Right forelimb (tissue), 1 donor: ENCODE measurements at regions not wholly inside any gene's neighbourhood (a gene's known extent, or its start where the extent isn't known, plus 50 kb on each side); places are given as distances from the start of the nearest gene placed in this dataset.

Experiments used
- DNase-seq: peaks from one replicate; pipeline ENCODE4 v3.0.0-alpha.2; 2018

DNA sequence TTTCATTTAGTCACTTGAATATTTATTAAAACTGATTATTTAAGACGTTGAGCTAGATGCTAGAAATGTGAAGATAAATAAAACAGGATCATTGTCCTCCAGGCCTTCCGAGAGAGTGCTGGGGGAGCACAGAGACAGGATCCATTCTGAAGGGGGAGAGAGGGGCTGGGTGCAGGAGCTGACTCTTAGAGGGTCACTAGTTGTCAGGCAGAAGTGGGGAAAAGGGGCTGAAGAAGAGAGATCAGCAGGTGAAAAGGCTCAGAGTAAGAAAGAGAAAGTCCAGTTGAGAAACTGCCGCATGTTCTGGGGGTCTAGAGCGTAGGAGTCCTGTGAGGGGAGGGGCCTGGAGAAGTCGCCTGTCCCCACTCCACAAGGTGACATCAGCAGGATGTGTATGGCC lies 206.2 kb upstream of the SNX19 start:
- DNase-seq = no peak

DNA sequence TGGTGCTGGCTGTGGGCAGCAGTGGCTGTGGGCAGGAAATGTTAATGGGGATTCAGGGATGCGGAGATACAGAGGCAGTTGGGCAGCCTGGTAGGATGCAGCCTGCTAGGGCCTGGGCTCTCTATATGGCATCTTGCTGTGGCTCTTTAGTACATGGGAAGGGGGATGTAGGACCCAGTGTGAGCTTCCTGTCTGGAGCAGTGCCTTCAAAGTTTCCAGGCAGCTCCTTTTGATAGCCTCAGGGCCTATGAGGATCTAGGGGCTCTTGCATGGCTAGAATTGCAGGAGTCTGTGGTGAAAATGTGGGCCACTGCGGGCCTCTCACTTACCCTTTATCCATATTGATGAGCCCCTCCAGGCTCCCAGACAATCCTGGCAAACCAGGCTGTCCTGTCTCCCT lies 213.2 kb upstream of the SNX19 start:
- DNase-seq = no peak

DNA sequence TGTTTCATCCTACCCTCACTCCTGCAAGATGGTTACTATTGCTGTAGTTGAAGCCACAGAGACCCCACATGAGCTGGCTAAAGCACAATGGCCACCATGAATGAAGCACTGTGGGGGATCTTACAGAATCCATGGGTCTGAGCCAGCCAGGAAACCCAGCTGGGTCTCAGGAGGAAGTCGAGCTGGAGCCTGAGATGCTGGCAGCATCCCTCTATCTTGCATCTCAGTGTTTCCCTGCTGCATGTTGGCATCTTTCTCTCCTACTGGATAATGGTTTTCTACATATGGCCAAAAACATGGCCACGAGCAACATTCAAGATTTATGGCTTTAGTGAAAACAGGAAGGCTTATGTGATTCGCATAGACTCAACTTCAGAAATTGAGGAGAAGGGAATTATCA lies 219.3 kb upstream of the SNX19 start:
- DNase-seq = no peak

DNA sequence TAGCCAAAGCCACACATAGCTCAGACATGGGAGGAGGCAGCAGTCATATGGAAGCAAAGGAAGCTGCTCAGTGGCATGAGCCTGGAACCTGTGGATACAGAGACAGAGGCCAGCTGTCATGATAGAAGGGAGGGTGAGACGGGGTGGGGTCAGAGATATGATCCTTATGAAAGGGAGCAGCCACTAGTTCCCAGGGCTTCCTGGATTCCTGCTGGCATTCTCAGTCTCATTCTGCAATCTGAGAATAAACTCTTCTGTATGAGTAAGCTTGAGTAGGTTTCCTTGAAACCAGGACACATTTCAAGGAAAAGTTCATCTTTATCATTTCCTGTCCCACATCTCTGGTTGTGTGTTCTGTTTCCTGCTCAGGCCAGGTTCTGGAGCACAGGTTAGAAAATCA lies 220.2 kb upstream of the SNX19 start:
- no peak for DNase-seq

DNA sequence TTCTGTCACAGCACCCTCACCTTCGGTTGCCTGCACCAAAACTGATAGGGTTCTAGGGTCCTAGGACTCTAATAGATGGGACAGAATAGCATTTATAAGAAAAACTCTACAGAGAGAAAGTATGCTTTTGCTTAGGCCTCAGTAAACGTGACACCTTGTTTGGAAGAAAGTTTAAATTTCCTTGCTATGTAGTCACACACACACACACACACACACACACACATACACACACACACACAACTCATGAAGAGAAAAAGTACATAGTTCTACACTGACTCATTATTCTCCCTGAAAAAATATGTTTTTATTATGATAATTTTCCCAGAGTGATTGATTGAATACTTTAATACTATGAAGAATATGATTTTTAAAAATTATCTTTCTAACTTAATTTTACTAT lies 220.8 kb upstream of the SNX19 start:
- no peak for DNase-seq

DNA sequence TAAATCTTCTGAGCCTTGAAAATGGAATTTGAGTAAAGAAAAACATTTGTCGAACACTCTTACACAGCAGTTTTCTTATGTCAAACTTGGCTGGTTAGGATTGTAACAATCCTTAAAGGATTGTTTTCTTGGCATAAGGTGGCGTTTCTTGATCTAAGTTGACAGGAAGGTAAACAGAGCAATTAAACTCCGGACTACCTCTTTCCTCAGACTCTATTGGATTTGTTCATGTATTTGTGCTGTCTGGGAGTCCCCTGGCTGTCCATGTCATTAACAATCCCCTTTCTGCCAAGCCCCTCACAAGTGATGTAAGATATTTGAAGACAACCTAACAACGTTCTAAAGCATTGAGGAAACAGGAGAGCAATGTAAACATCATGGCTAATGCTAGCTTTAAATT lies 222.5 kb upstream of the SNX19 start:
- no peak for DNase-seq

DNA sequence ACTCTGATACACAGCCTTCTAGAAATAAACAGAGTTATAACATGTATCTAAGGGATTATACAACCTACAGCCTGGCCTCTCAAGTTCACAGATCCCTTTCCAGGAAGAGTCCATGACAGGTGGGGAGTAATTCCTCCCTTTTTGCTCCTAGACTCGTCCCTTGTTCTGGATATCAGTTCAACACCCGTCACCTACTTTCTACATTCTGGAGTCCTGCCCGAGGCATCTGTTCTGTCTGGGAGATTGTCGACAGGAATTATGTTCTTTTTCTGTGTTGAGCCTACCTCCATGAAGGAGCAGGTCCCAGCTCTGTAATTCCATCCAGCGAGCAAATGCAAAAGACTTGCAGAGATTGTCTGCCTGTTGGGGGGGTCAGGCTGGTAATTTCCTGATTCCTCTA lies 224.6 kb upstream of the NTM start:
- DNase-seq = no peak

DNA sequence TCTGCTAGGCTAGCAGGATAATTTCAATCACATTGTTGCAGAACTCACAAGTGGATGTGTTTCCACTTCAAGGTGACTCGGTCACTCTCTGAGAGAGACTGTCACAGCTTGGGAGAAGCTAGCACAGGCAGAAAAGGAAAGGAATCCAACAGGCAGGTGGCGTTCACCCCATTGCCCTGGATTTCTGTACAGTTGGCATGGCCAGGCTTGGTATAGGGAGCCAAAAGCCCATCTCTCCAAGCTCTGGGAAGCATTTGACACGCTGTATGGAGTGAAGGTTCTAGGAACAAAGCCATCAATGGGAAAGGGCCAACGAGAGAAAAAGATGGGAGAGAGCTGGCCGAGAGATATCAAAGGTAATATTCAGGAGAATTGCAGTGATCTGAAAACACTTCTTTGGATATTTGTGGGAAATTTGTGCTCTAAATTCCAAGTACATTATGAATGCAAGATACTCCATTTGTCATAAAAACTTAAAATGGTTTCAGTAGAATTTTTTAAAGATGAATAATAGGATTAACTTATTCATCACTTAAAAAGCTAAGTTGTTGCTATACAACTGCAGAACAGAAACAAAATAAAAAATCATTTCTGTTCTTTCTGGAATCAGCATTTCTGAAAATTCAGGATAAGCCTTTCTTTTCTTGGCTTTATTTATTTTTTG lies 223.5 kb upstream of the NTM start:
- DNase-seq = no peak

DNA sequence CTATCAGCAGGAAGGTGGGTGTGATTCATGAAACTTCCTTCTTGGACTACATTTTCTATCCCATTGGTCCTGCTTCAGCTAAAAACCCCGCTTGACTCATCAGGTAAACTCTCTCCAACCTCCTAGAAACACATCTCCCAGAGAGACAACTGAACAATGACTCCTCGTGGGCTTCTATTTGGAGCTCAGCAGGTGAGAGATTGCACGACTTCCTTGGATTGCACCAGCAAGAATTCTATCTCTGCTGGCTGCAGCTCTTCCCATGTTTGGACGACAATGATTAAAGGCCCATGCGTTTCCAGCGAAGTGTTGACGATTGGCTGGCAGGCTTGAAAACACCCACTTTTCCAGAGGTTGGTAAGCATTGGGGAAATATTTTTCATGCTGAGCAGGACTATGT lies 216.1 kb upstream of the NTM start:
- no peak for DNase-seq

DNA sequence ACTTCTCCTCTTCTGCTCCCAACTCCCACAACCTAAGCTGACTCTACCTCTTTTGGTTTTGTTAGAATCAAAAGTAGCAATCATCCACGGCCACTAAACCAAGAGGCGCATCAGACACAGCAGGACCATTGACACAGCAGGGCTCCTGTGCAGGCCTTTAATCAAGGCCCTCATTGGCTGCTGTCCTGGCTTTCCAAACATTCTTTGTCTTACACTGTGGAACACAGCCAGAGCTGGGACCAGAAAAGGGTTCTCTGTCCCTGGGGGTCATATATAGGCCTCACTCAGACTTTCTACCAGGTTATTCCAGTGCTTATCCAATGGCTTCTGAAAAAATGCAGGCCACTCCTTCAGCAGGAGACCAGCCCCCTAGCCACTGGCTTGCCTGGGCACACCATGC lies 212.7 kb upstream of the NTM start:
- DNase-seq = no peak

DNA sequence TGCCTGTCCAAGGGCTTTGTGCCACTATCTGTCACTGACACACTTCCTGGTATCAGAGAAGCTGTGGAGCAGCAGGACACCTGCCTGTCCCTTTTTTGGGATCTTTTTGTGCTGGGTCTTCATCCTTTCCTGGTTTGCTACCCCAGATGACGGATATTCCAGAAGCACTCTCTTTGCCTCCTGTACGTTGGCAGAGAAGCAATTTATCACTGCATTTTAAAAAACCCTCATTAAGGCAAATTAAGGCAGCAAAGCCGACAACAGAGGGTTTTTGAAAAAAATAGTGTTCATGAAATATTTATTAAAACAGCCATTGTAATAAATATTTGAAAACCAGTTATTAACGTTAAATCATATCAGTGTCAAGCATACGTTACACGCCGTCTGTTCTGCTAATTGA lies 209.6 kb upstream of the NTM start:
- DNase-seq = no peak

DNA sequence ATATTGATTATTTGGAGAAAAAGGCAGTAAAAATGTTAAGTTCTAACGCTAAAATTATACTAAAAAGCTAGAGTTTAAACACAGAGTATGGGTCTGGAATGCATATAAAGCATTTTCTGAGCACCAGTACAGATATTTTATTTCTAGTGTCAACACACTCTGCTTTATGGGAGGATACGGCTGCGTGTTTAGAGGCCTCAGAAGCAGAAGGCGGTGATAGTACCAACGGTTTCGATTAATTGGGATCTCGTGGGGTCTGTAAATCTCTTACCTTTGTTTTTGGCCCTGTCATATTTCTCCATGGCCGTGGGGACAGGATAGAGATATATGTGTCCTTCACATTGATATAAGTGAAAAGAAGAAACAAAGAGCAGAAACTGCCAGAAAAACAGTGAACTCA lies 206.8 kb upstream of the NTM start:
- no peak for DNase-seq

DNA sequence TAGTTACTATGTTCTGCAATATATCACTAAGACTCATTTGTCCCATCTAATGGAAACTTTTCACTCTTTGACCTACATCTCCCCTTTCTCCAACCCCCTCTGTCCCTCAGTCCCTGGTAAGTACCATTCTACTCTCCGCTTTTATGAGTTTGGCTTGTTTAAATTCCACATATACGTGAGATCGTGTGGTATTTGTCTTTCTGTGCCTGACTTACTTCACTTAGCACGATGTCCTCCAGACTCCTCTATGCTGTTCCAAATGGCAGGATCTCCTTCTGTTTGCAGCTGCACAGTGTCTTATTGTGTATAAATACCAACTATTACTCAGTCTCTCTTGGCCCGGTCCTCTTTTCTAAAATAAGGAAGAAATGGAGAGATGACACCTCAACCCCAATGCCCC lies 205.4 kb upstream of the NTM start:
- no peak for DNase-seq

DNA sequence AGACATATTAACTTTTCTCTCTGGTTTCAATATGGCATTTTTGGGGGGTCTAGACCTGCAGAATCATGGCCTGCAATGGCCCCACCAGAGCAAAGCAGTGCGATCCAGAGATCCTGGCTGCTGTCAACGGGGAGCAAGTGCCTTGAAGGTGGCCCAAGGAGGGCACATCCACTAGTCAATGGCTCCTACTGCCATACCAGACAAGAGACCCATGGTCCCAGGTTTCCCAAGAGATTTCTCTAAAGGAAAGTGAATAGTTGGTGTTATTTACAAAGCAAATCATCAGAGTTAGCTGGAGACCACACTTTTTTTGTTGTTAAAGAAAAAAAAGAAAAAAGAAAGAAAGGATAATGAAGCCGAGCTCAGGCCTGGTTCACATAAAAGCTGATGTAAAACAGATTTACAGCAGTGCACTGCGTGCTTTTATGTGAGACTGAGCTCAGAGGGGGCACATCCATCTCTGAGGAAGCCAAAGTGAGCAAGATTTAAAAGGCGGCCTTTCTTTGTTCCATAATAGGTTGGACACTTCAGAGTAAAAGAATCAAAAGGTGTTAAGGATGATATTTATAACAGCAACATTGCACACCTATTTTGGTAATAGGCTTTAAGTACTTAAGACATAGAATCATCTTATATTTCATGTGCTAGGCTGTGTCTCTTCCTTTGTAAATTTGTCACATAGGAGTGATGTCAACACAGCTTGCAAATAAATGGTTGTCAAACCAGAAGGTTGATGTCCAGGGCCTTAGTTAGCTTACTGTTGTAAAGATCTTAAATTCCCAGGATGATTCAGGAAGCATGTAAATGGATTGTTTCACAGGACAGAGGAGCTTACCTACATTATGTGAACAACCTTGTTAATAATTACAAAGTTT lies 201.3 kb upstream of the NTM start:
- no peak for DNase-seq

DNA sequence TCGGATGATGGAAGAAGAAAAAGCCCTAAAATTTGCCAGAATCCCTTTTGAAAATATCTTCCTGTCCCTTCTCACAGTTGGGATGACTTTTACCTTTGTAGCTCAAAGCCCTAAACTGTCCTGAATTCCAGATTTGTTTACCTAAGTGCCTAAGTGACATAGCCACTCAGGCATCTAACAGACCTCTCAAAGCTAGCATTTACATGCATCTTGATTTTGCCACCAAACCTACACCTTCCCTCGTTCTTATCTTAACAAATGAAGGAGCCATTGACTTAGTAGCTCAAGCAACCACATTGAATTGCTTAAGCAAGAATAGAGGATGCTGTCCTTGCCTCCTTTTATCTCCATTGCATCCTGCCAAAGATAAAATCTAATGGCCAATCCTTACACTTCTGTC lies 198.4 kb upstream of the NTM start:
- DNase-seq = no peak

DNA sequence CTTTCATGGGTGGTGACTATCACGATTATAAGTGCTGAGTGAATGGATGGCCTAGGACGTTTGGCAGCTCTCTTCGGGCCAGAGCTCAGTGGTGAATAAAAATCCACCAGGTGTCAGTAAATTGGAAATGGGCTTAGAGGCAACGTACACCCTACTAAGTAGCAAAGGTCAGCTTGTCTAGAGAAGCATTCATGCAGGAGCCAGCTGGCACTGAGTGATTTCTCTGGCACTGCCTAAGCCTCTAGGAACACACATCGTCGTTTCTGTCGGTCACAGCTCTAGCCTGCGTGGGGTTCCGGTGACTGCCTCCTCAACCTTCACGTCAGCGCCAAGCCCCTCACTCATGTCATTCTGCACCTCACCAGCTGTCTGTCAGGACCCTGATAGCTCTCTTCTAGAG lies 192.4 kb upstream of the NTM start:
- no peak for DNase-seq

DNA sequence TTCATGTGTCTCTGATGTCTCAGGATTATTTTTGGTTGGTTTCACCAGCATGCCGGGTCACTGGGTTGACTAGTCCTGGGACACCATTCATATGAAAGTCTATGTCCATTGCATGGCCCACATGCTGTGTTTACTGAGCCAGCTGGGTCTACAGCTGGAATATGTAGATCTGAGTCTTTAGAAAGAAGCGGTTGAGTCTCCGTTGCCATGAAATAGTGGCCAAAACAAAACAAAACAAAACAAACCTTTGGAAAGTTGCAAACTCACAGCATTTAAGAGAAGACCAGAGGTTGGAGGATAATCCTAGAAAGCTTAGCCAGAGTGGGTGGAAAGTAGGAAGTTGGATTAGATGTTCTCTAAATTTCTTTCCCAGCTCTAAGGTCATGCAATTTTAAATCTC lies 191.8 kb upstream of the NTM start:
- no peak for DNase-seq

DNA sequence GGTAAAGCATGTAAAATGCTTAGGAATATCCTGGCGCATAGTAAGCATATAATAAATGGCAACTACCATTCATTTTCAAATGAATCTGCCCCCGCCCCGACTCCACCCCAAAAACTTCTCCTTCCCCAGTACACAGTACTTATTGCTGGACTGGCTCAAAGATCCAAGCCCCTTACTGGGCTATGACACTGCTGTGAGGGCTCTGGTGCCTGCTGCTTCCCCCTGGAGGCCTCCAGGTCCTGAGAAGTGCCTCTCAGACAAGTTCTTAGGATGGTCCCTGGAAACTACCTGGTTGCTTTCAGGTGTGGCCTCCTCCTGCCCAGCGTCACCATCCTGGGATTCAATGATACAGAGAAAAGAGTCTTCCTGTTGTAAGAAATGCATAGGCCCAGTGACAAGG lies 190.6 kb upstream of the NTM start:
- DNase-seq = no peak

DNA sequence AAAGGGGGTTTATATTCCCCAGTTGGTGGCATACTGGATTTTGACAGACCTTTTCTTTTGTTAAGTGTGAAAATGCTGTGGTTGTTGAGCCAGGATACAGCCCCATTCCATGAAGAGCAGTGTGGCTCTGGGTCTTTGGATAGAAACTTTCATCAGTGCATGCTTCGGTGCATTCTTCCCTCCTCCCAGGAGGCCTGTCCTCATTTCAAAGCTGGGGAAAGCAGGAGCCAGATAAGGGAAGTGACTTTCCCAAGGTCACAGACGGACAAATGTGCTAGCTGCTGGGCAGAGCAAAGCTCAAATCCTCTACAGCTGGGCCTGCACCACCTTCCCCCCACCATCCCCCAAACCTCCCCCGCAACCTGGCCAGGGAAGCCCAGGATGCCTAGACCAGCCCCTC lies 184.5 kb upstream of the NTM start:
- no peak for DNase-seq

DNA sequence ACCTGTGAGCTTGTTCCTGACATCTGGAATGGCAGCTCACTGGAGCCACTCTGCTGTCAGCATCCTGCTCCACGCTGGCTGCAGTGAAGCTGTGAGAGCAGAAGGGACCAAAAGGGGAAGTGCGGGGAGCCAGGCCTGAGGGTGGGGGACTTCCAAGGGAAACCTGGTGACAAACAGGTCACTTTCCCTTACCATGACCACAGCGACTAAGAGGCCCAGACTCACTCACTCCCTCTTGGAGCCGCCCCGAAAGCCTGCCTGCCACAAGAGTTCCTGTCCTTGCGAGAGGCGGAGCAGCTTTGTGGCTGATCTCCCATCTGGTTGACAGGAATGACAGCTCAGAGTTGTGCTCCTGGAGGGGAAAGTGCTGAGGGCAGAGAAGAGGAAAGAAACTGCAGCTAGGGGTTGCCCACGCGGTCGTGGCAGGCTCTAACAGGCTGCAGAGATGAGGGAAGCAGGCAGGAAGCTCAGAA lies 183.8 kb upstream of the NTM start:
- peak; percentile 54 for DNase-seq

DNA sequence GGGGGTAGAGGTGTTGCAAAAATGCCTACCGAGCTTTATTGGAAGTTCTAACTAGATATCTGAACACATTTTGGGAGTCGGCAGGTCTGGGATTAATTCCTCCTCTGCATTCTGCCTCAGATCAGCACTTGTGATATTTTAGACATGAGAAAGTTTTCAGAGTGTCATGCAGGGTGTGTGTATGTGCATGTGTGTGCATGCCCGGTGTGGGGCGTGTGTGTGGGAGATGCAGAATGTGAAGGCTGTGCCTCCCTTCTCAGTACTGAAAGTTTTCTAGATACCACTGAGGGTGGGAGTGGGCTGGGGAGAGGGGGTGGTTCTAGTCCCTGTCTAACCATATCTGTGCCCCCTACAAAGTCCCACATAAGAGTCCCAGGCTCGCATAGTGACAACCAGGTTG lies 180.0 kb upstream of the NTM start:
- DNase-seq = no peak

DNA sequence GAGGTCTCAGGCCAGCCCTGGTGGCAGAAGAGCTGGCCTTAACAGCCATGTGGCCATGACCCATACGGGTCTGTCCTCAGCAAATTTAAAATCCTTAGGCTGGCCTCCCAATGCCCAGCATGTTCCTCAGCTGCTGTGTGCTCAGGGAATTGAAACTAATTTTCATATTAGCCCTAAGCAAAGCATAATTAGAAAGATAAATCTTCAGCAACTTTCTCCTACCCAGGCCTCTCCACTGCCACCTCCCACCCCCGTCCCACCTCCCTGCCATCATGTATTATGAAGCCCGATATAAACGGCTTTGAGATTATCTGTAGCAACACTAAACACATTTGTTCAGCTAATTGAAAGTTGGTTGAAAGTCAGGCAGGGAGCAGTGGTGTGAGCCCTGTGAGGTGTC lies 178.8 kb upstream of the NTM start:
- no peak for DNase-seq

DNA sequence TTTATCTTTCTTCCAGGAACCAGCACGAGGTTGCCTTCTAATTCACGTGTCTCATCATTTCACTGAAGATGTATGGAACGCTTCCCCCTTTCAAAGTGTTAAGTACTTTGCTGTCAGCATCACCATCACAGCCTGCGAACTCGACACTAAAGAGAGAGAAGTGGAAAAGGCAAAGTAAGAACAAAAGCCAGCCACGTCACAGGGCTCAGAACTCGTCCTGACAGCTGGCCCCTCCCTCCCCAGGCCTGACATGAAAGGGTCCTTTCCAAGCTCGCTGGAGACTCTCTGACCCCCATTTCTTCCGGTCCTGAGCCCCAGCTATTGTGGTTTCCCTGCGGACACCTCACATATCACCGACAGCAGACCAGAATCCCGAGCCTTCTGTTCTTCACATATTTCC lies 177.8 kb upstream of the NTM start:
- DNase-seq = no peak

DNA sequence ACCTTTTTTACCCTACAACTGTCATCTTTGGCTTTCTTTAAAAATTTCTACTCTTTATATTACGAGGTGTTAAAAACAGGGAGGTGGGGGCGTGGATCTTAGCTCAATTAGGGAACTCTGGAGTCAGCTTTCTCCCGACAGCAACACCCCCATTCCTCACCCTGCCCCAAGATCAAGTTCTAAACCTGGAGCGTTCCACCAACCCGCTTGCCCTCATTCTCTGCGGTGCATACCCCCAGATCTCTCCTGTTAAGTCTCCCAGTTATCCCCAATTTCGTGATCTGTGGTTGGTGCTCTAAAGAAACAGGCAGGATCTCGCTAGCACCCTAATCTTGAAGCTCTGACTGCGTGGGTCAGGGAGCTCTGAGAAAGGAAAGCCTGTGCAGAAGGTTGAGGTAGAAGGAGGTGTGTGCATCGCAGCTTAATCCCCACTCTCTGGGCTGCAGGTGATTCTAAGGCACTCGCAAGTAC lies 177.3 kb upstream of the NTM start:
- DNase-seq = no peak

DNA sequence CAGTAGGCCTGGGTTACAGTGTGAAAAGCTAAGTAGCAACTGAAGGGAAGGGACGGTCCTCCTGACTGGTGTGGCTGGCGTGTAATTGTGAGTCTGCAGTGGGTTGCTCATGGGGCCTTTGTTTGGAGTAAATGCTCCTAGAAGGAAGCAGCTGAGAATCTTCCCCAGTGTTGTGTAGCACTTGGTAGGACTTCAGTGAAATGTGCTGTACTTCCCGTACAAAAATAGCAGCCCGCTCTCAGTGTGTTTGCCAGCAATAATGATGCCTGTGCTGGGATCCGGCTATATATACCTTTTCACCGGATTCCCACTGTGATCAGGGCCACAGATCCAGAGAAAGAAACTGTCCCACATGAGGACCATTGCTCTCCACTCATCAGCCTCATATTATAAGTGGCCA lies 175.7 kb upstream of the NTM start:
- no peak for DNase-seq
